Mucosa of descending colon (tissue), 3 donors: ENCODE measurements at regions not wholly inside any gene's neighbourhood (a gene's known extent, or its start where the extent isn't known, plus 50 kb on each side); places are given as distances from the start of the nearest gene placed in this dataset.

Experiments
- ATAC-seq: fragments of 200-7000 bp; cut with Tn5 transposase; one replicate; pipeline ENCODE4 v1.9.1; 2020; ENCODE audit warnings: mild to moderate bottlenecking, moderate library complexity
- DNase-seq, 3 donors: peaks; one replicate each; pipeline ENCODE4 v3.0.0-alpha.2; 2020
- H3K36me3 ChIP-seq: fragments of 200-600 bp; one replicate; pipeline ENCODE4 v1.8.0; 2021; ENCODE audit warnings: low read depth, mild to moderate bottlenecking
- H3K4me1 ChIP-seq: fragments of 200-600 bp; one replicate; pipeline ENCODE4 v1.8.0; 2021; ENCODE audit warnings: low read depth, mild to moderate bottlenecking
- H3K4me3 ChIP-seq: fragments of 200-600 bp; one replicate; pipeline ENCODE4 v1.8.0; 2021; ENCODE audit warnings: mild to moderate bottlenecking
- H3K9me3 ChIP-seq: fragments of 200-600 bp; one replicate; pipeline ENCODE4 v1.8.0; 2021; ENCODE audit warnings: mild to moderate bottlenecking
- CTCF ChIP-seq: fragments of 200-600 bp; IDR thresholded peaks from one replicate; pipeline ENCODE4 v1.8.0; 2022; ENCODE audit warnings: antibody characterized with exemption, mild to moderate bottlenecking
- intact Hi-C, 2 donors: fragments of 100-400 bp; cut with DNase I in 1 of 2; cut with micrococcal nuclease in 1 of 2; formaldehyde crosslinking; loops; one replicate each; pipeline versions ENCODE4 v1.11.0 to v1.11.1; 2022; cut with DNase I, micrococcal nuclease
- donor health status: DM: no; HTN: no; CAD: no; lungs with moderate emphysema.
- donor health status: DM: no; HTN: no; CAD: no.
- donor health status: DM: no; HTN: yes; CAD: no.

- TF ChIP-seq CTCF: no peak
- ATAC-seq (no peak), DNase-seq (no peak)
- Histone ChIP-seq H3K4me1 (no peaks in the 10 kb centered on the region), H3K4me3 (no peak overlapping the region), H3K9me3 (no peaks in the 10 kb centered on the region), H3K36me3 (no peaks in the 10 kb centered on the region)
- intact Hi-C loops: loop anchor here (5.0 to 10.0 kb wide), 2 partner anchors 311 to 373 kb away; no protein-coding TSS in a partner anchor
Measured at GRCh38 chr19:13585512-13585911, 79.2 kb upstream of the CACNA1A start.

GRCh38 chr19:13583753-13584152 is 77.5 kb upstream of the CACNA1A start:
- no peaks in the 10 kb centered on the region for H3K9me3 ChIP-seq
- no peaks in the 10 kb centered on the region for H3K4me1 ChIP-seq
- intact Hi-C loops: loop anchor here in 1 of 2 donors (10.0 kb wide), 1 partner anchor 309 kb away; no protein-coding TSS in a partner anchor
- no peak for TF ChIP-seq CTCF
- no peak overlapping the region for H3K4me3 ChIP-seq
- no peaks in the 10 kb centered on the region for H3K36me3 ChIP-seq
- DNase-seq (no peak), ATAC-seq (no peak)

- ATAC-seq: no peak
- intact Hi-C loops: loop anchor here in 1 of 2 donors (10.0 kb wide), 1 partner anchor 308 kb away; no protein-coding TSS in a partner anchor
- no peaks in the 10 kb centered on the region for H3K36me3 ChIP-seq
- H3K4me3 ChIP-seq: no peak overlapping the region
- no peaks in the 10 kb centered on the region for H3K4me1 ChIP-seq
- no peak for TF ChIP-seq CTCF
- no peak for DNase-seq
- no peaks in the 10 kb centered on the region for H3K9me3 ChIP-seq
Measured at GRCh38 chr19:13583114-13583513, 76.8 kb upstream of the CACNA1A start.

GRCh38 chr19:13581576-13581975 is 75.3 kb upstream of the CACNA1A start:
- DNase-seq (no peak), ATAC-seq (no peak)
- H3K36me3 ChIP-seq: no peaks in the 10 kb centered on the region
- peaks cover 8% of the 10 kb centered on the region for H3K9me3 ChIP-seq
- no peak for TF ChIP-seq CTCF
- H3K4me3 ChIP-seq: no peak overlapping the region
- no peaks in the 10 kb centered on the region for H3K4me1 ChIP-seq
- intact Hi-C loops: loop anchor here in 1 of 2 donors (10.0 kb wide), 1 partner anchor 307 kb away; no protein-coding TSS in a partner anchor

GRCh38 chr19:13579388-13580060 is 73.2 kb upstream of the CACNA1A start:
- H3K4me1 ChIP-seq: no peaks in the 10 kb centered on the region
- TF ChIP-seq CTCF: no peak
- no peak overlapping the region for H3K4me3 ChIP-seq
- no peak for ATAC-seq
- intact Hi-C loops: loop anchor here in 1 of 2 donors (10.0 kb wide), 1 partner anchor 305 kb away; no protein-coding TSS in a partner anchor
- H3K9me3 ChIP-seq: peaks cover 9% of the 10 kb centered on the region
- no peak for DNase-seq
- no peaks in the 10 kb centered on the region for H3K36me3 ChIP-seq
